Thyroid gland (tissue), 4 donors: ENCODE measurements at regions not wholly inside any gene's neighbourhood (a gene's known extent, or its start where the extent isn't known, plus 50 kb on each side); places are given as distances from the start of the nearest gene placed in this dataset.
"Not testable (repeated sequence)": the region's sequence is repeated elsewhere in the genome, so short reads cannot be mapped to it uniquely, and the experiment has no call there.

Experiments used
- CTCF ChIP-seq, 6 experiments: fragments of 200-600 bp in 3 of 6; fragments of 450-650 bp in 3 of 6; sonication (generic) in 3 of 6; IDR thresholded peaks; one replicate each; pipeline ENCODE4 v1.5.1; 2016 to 2019; ENCODE audit warnings: antibody characterized with exemption in 6 of 6, mild to moderate bottlenecking in 2 of 6, inconsistent platforms in 1 of 6, moderate library complexity in 1 of 6
- POLR2A ChIP-seq, 2 donors: fragments of 450-650 bp; IDR thresholded peaks; one replicate each; pipeline ENCODE4 v1.6.1; 2017; ENCODE audit warnings: antibody characterized with exemption in 2 of 2, mild to moderate bottlenecking in 2 of 2, moderate library complexity in 1 of 2

- TF ChIP-seq CTCF, POLR2A (IDR thresholded peaks at IDR 0.05): not testable (repeated sequence)
Measured at GRCh38 chr1:148336121-148336918, 146.8 kb downstream of the PPIAL4G start.
